Type B pancreatic cell (in vitro differentiated cells): ENCODE measurements at regions not wholly inside any gene's neighbourhood (a gene's known extent, or its start where the extent isn't known, plus 50 kb on each side); places are given as distances from the start of the nearest gene placed in this dataset.

Source experiments
- DNase-seq: peaks from one replicate; pipeline ENCODE4 v3.0.0; 2021; ENCODE audit warnings: mixed read lengths; ENCODE audit not compliant: unreplicated experiment; ENCODE audit errors: extremely low spot score
- H3K27ac Mint-ChIP-seq: 2 replicates; pipeline ENCODE4 v1.8.0; 2021; ENCODE audit warnings: mild to moderate bottlenecking, mixed read lengths
- H3K27me3 Mint-ChIP-seq: 2 replicates; pipeline ENCODE4 v1.8.0; 2021; ENCODE audit warnings: mixed read lengths
- H3K36me3 Mint-ChIP-seq: 2 replicates; pipeline ENCODE4 v1.8.0; 2021; ENCODE audit warnings: mixed read lengths
- H3K4me1 Mint-ChIP-seq: one replicate; pipeline ENCODE4 v1.8.0; 2021; ENCODE audit warnings: mixed read lengths; ENCODE audit not compliant: unreplicated experiment
- H3K4me3 Mint-ChIP-seq: 2 replicates; pipeline ENCODE4 v1.8.0; 2021; ENCODE audit warnings: mild to moderate bottlenecking, mixed read lengths
- H3K9me3 Mint-ChIP-seq: 2 replicates; pipeline ENCODE4 v1.8.0; 2021; ENCODE audit warnings: mixed read lengths
- CTCF ChIP-seq: fragments of 200-600 bp; sonication (generic); conservative IDR thresholded peaks from 2 replicates; pipeline ENCODE4 v1.5.0; 2021; ENCODE audit warnings: antibody characterized with exemption, mild to moderate bottlenecking

GRCh38 chr2:52916981-52917380 lies 850.6 kb upstream of the CHAC2 start:
- no peaks in the 10 kb centered on the region for H3K27me3 Mint-ChIP-seq
- TF ChIP-seq CTCF: no peak

GRCh38 chr2:52904355-52904891 lies 863.2 kb upstream of the CHAC2 start:
- DNase-seq: no peak
- Mint-ChIP-seq H3K36me3 (no peaks in the 10 kb centered on the region), H3K4me3 (no peak overlapping the region), H3K4me1 (peaks cover 9% of the 10 kb centered on the region), H3K27ac (no peak overlapping the region), H3K9me3 (no peaks in the 10 kb centered on the region), H3K27me3 (no peaks in the 10 kb centered on the region)
- no peak for TF ChIP-seq CTCF

More at GRCh38 chr2:52916981-52917380, 850.6 kb upstream of the CHAC2 start:
- Mint-ChIP-seq H3K4me1 (no peaks in the 10 kb centered on the region), H3K27ac (no peak overlapping the region), H3K4me3 (no peak overlapping the region), H3K9me3 (no peaks in the 10 kb centered on the region), H3K36me3 (no peaks in the 10 kb centered on the region)
- no peak for DNase-seq

- DNase-seq: no peak
- TF ChIP-seq CTCF: no peak
- H3K36me3 Mint-ChIP-seq: peaks cover 2% of the 10 kb centered on the region
- peaks cover 8% of the 10 kb centered on the region for H3K9me3 Mint-ChIP-seq
- no peaks in the 10 kb centered on the region for H3K4me1 Mint-ChIP-seq
- no peaks in the 10 kb centered on the region for H3K27me3 Mint-ChIP-seq
- H3K4me3 Mint-ChIP-seq: no peak overlapping the region
- H3K27ac Mint-ChIP-seq: no peak overlapping the region
Measured at GRCh38 chr2:52897511-52898044, 870.0 kb upstream of the CHAC2 start.

GRCh38 chr2:52895726-52896340 lies 871.8 kb upstream of the CHAC2 start:
- no peak for TF ChIP-seq CTCF
- no peak overlapping the region for H3K27ac Mint-ChIP-seq
- no peak overlapping the region for H3K4me3 Mint-ChIP-seq
- peaks cover 8% of the 10 kb centered on the region for H3K9me3 Mint-ChIP-seq
- no peak for DNase-seq
- no peaks in the 10 kb centered on the region for H3K27me3 Mint-ChIP-seq
- H3K4me1 Mint-ChIP-seq: no peaks in the 10 kb centered on the region
- H3K36me3 Mint-ChIP-seq: peaks cover 3% of the 10 kb centered on the region

GRCh38 chr2:52886556-52886955 lies 881.0 kb upstream of the CHAC2 start:
- Mint-ChIP-seq H3K27me3 (no peaks in the 10 kb centered on the region), H3K27ac (no peak overlapping the region), H3K36me3 (no peaks in the 10 kb centered on the region), H3K4me1 (no peaks in the 10 kb centered on the region), H3K9me3 (no peaks in the 10 kb centered on the region), H3K4me3 (no peak overlapping the region)
- no peak for TF ChIP-seq CTCF
- no peak for DNase-seq
